DND-41 (cell line): ENCODE measurements at regions not wholly inside any gene's neighbourhood (a gene's known extent, or its start where the extent isn't known, plus 50 kb on each side); places are given as distances from the start of the nearest gene placed in this dataset.

Experiments used
- CTCF ChIP-seq: IDR thresholded peaks from 2 replicates; pipeline ENCODE4 v1.5.1; 2012; ENCODE audit warnings: borderline replicate concordance, low read length, moderate library complexity, mild to moderate bottlenecking; ENCODE audit not compliant: poor library complexity, severe bottlenecking; ENCODE audit errors: extremely low read depth
- EZH2 ChIP-seq: IDR thresholded peaks from 3 replicates; pipeline ENCODE4 v1.6.1; 2012; ENCODE audit warnings: borderline replicate concordance, low read depth, mild to moderate bottlenecking, moderate library complexity, low read length, inconsistent platforms; ENCODE audit not compliant: severe bottlenecking

GRCh38 chrX:39220952-39221351 is 419.7 kb downstream of the MID1IP1 start:
- no peak for TF ChIP-seq EZH2
- no peak for TF ChIP-seq CTCF
